GM18861 (cell line): ENCODE measurements at regions not wholly inside any gene's neighbourhood (a gene's known extent, or its start where the extent isn't known, plus 50 kb on each side); places are given as distances from the start of the nearest gene placed in this dataset.

Experiments
- ATAC-seq: cut with Tn5 transposase; IDR thresholded peaks from one replicate; pipeline ENCODE4 v1.9.1; 2021; ENCODE audit not compliant: unreplicated experiment

- ATAC-seq = no peak
These were observed 465.9 kb downstream of the BCAT1 start for GRCh38 chr12:24482882-24483604.

DNA sequence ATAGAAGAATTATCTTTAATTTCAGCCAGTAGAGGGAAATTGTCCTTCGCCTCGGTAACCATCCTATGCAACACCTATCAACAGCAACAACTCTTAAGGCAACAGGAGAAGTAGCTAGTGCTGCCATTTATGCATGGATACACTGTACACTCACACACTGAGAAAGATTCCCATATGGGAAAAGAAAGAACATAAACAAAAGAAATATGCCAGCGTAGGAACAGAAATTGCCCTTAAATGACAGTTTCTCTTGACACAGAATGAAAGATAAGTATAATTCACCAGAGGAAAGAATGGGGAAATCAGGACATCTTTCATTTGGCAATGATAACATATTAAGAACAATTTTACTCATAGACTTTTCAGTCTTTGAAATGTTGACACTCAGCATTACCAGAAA is 466.9 kb downstream of the BCAT1 start:
- no peak for ATAC-seq

- no peak for ATAC-seq
These were observed 468.0 kb downstream of the BCAT1 start for GRCh38 chr12:24480766-24481449.

DNA sequence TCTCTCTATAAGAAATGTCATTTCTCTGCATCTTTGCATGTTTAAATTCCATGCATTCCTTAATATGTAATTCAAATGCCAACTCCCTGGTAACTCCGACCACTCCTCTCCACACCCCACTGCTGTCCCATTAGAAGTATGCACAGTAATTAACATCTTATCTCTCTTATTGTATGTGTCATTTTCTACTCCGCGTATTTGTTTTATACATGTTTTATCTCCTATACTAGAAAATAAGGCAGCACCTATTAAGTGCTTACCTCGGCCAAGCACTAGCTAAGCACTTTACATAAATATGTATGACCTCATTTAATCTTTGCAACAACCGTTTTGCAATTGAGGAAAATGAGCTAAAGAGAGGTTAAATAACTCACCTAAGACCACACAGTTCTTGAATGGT is 469.8 kb downstream of the BCAT1 start:
- no peak for ATAC-seq

- no peak for ATAC-seq
These were observed 470.6 kb downstream of the BCAT1 start for GRCh38 chr12:24478254-24478653.

DNA sequence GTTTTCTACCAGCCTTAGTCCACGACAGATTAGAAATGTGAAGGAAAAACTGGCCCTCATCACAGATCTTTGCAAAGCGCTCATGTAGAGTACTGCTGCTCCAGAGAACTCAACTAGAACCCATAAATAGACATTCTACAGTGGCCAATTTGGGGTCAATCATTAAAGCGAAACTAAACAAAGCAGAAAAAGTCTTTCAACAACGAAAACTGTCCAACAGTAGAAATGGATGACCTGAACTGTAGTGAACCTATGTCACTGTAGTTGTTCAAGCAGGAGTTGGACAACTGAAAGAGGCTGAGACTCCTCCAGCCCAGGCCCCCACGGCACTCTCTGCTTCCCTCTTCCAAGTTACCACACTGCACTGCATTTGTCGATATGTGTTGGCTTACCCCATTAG is 472.6 kb downstream of the BCAT1 start:
- no peak for ATAC-seq

GRCh38 chr12:24475337-24475736 is 473.6 kb downstream of the BCAT1 start:
- no peak for ATAC-seq

GRCh38 chr12:24473097-24473496 is 475.8 kb downstream of the BCAT1 start:
- ATAC-seq = no peak

DNA sequence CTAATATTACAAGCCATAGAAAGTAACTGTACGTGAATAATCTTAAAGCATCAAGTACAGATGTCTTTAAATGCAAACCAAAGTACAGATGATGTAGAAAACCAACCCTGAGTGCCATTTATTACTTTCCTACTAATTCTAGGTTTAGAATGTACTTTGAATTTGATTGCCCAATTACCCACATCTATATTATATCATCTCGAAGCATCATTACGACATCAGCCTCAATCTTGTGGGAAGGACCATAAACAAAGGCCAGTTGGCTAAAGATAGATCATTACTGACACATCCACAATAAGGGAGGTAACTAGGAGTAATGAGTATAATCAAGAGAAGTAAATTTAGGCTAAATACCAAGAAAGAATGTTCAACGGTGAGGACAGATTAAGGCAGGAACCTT is 478.9 kb downstream of the BCAT1 start:
- ATAC-seq = no peak

DNA sequence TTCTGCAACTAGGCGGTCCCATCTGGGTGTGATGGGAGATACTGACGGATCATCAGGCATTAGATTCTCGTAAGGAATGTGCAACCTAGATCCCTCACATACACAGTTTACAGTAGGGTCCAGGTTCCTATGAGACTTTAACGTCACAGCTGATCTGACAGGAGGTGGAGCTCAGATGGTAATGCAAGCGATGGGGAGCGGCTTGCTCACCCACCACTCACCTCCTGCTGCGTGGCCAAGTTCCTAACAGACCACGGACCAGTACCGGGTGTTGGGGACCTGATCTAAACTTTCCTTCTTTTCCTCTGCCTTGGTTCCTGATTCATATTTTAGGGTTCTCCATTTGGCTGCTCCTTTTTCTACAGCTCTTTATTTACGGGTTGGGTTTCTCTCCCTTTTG is 479.8 kb downstream of the BCAT1 start:
- no peak for ATAC-seq

DNA sequence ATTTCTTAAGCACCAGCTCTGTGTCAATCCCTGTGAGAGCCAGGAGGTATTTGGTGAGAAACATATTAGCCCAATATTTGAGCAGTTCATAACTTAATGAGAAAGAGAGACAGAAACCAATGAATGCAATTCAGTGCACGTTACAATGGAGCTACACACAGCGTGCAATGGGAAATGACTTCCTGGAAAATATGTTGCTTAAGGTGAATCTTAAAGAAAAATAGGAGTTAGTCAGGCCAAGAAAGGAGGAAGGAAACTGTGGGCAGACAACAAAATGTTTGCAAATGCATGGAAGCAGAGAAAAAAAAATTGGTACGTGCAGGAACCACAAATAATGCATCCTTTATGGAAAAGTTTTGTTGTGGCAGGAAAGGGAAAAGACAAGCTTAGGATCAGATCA is 481.7 kb downstream of the BCAT1 start:
- no peak for ATAC-seq

DNA sequence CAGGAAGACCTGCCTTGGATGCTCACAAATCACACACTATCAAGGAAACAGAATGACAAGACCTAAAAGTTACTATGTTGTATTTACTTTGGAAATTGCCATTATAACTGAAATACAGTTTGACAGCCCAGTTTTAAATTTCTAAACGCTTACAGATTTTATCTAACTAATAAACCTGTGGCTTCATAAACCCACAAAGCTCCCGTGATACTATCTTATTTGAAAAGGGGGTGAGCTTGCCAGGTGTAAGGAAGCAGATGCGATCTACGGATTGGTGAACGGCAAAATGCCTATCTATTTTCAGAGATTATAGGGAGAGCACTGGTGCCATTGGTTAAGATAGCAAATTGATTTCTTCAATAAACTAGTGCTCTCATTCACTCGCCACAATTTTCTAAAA is 485.5 kb downstream of the BCAT1 start:
- ATAC-seq = no peak

GRCh38 chr12:24462946-24463345 is 486.0 kb downstream of the BCAT1 start:
- no peak for ATAC-seq

DNA sequence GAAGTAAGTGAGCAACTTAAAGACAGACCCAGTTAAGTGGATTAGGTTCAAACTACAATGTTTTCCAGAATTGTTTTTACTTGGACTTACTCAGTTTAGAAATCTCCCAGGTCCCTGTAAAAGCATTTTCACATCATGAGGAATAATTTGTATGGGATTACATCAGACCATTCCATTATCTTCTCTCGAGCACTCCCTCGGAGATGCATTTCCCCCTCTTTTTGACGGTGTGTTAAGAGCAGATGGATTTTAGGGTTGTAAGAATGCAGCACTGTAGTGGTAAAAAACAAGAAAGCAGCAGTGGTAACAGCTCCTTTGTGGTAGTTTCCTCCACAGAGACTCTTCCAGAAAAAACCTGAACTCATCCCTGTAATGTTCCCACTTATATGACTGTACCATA is 488.4 kb downstream of the BCAT1 start:
- no peak for ATAC-seq

DNA sequence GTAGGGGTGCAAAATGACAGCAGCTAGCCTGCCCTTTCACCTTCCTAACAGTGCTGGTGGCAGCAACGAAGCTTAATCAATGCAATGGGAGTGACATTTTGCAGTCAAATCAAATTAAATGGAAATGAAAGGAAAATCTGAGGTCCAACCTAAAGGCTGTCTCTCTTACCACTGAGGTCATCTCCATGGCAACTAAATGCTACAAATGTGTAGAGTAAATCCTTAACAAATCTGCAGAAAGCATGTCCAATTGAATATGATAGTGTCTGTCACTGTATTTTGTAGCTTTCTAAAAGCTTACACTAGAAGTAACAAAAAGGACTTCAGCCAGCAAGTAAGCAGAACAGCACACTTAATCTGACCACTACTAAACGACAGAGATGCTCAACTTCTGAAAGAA is 488.8 kb downstream of the BCAT1 start:
- ATAC-seq = no peak

GRCh38 chr12:24455811-24456210 is 493.1 kb downstream of the BCAT1 start:
- no peak for ATAC-seq

- ATAC-seq = no peak
These were observed 498.2 kb upstream of the SOX5 start for GRCh38 chr12:24447678-24448077.

DNA sequence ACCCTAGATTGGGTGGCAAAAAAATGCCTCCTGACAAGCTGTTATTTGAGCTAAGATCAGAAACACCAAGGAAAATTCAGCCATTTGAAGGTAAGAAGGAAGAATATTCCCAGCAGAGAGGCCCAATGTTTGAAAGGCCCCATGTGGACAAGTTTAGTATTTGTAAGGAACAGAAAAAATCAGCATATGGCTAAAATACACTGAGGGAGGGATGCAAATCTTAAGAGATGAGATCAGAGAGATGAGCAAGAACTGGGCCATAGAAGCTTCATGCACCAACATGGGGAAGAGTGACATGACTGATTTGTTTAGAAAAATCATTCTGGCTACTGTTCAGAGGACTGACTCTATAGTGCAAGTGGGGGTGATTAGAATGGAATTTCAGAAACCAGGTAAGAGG is 496.8 kb upstream of the SOX5 start:
- no peak for ATAC-seq

GRCh38 chr12:24444634-24445033 is 495.2 kb upstream of the SOX5 start:
- no peak for ATAC-seq

DNA sequence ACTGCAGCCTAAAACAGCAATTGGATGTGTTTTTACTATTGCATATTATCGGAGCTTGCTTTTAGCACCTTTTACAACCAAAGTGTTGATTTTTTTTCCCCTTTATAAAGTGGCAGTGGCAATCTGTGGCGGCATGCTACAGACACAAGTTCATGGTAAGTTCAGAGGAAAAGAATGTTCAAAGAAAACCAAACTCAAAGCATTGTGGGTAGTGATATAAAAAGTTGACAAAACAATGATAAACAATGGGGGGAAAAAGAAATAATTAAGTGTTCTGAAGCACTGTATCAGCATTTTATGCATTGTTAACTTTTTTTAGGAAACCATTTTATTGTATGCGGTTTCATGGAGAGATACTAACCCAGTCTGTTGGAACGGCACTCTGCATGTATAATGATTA is 492.0 kb upstream of the SOX5 start:
- no peak for ATAC-seq

DNA sequence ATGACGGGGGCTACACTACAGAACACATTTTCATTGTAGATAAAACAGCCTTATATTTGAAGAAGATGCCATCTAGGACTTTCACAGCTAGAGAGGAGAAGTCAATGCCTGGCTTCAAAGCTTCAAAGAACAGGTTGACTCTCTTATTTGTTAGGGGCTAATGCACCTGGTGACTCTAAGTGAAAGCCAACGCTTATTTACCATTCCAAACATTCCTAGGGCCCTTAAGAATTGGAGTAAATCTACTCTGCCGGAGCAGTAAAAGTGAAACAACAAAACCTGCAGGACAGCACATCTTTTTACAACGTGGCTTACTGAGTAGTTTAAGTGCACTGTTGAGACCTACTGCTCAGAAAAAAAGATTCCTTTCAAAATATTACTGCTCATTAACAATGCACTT is 487.2 kb upstream of the SOX5 start:
- ATAC-seq = no peak

DNA sequence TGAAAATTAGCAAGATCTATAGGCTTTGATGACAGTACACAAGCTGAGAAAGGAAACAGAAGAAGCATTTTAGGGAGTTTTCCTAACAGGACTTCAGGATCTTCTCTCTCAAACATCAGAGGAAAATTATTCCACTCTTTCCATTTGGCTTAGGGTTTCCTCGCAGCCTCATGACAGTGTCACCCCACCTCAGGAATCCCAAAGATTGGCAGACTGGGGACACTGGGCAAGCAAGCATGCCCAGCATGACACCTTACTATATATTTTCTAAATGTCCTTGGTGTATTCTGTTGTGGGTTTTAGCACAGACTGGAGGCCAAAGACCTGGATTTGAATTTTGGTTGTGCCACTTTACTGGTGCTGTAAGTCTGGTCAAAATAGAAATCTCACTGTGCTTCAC is 482.4 kb upstream of the SOX5 start:
- no peak for ATAC-seq

- no peak for ATAC-seq
These were observed 478.3 kb upstream of the SOX5 start for GRCh38 chr12:24427776-24428175.
